HG02938 (cell line): ENCODE measurements at regions not wholly inside any gene's neighbourhood (a gene's known extent, or its start where the extent isn't known, plus 50 kb on each side); places are given as distances from the start of the nearest gene placed in this dataset.
A peak's percentile ranks its signal among the peaks of the same experiment; 100 is the strongest.

Source experiments
- ATAC-seq: cut with Tn5 transposase; IDR thresholded peaks from one replicate; pipeline ENCODE4 v1.9.1; 2021; ENCODE audit warnings: mild to moderate bottlenecking, moderate library complexity; ENCODE audit not compliant: unreplicated experiment

- ATAC-seq = no peak
These were observed 85.8 kb upstream of the PUDP start for GRCh38 chrX:7233580-7234406.

DNA sequence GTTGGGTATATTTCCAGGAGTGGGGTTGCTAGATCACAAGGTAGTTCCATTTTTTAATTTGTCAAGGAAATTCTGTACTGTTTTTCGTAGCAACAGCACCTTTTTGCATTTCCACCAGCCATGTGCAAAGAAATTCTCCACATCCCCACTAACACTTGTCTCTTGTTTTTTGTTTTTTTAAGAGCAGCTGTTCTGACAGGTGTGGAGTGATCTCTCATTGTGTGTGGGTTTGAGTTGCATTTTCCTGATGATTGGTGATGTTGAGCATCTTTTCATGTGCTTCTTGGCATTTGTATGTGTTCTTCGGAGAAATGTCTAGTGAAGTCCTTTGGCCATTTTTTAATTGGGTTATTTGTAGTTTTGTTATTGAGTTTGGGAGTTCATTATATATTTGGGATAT lies 80.3 kb upstream of the PUDP start:
- ATAC-seq = no peak

GRCh38 chrX:7225338-7225737 lies 77.4 kb upstream of the PUDP start:
- no peak for ATAC-seq

DNA sequence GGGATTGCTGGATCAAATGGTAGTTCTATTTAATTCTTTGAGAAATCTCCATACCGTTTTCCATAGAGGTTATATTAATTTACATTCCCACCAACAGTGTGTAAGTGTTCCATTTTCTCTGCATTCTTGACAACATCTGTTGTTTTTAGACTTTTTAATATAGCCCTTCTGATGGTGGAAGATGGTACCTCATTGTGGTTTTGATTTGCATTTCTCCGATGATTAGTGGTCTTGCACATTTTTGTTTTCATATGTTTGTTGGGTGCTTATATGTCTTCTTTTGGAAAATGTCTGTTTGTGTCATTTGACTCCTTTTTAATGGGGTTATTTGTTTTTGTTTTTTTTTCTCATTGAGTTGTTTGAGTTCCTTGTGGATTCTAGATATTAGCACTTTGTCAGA lies 75.3 kb upstream of the PUDP start:
- ATAC-seq = no peak

DNA sequence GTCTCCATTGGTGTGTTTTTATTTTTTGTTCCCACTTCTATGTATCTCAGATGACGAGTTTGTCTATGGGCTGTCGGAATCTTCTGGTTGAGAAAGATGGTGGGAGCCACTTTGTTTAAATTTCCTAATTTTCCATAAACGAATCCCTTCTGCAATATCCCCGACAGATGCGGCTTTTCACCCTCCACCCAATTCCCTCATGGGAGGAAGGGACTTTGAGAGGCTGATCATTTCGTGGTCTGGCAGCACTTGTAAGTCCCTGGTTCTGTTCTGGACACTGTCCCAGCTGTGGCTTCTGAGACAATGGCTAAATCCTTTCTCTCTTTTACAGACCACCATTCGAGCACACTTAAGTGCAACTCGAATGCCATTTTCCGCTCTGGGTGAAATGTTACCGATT lies 72.2 kb upstream of the PUDP start:
- no peak for ATAC-seq

- ATAC-seq = peak; percentile 70
These were observed 71.3 kb upstream of the PUDP start for GRCh38 chrX:7219153-7219705.

DNA sequence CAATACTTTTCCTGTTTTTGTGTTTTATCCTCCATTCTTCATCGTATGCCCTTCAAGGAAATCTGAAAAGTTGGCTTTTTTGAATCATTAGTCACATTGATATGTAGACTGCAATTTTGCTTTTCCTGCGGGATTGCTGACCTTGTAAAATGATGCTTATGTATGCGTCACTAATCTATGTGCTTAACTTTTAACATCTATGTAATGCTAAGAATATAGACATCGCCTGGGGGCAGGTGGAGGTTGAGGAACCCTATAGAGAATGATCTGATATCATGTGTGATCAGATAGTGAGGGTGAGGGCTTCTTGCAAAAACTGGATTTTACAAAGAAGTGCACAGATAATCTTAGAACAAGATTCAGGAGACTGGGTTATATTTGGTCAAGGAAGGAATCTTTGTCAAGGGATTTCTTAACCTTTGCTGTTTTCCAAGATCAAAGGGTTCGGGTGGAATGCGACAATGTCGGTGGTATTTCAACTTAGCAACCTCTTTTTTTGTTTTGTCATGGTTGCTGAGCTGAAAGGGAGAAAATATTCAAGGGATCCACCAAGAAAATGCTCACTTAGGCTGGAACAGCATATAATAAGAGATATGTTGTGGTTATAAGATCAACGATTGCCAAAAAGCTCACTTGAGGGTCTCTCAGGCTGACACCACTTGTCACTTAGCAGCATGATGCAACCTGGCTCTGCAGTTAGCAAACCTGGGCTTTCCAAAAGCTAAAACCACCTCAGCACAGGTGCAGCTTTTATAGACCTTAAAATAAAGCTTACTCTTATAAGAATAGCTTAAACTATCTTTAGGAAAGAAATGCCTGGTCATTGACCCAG lies 70.6 kb upstream of the PUDP start:
- no peak for ATAC-seq

GRCh38 chrX:7216981-7217587 lies 69.1 kb upstream of the PUDP start:
- no peak for ATAC-seq

DNA sequence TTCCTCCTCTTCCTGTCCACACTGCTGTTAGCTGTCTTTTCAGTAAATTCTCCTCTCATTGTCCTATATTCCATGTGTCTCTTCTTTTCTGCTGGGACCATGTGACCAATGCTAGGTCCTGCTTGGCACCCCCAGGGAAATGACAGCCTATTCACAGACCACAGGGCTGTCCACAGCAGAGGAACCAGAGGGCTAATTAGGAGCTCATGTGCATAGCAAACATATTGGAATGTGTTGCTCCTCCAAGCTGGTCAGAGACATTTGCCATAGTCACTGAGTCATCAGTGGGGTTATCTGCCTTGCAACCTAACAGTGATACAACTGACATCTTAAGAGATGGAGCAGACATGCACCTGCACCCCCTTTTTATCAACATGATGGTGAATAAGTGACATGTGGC lies 67.9 kb upstream of the PUDP start:
- no peak for ATAC-seq

GRCh38 chrX:7214251-7214650 lies 66.3 kb upstream of the PUDP start:
- no peak for ATAC-seq

- ATAC-seq = no peak
These were observed 57.2 kb upstream of the PUDP start for GRCh38 chrX:7205037-7205577.

- ATAC-seq = no peak
These were observed 56.7 kb upstream of the PUDP start for GRCh38 chrX:7204619-7205018.

DNA sequence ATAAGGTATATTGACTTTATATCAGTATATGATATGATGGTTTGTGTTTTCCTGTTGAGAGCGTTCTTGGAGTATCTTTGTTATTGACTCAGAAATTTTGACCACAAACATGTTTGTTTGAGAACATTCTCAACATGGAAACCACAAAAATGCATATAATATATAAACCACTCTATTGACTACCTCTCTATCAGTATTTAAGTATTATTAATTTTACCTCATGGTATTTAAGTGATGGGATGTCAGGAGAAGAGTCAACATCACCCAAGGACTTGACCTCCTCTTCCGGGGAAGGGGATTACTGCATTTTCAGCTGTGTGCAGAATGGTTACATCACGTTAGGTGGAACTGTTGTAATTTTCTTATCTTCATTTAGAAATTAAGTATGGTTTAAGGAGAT lies 54.3 kb upstream of the PUDP start:
- no peak for ATAC-seq

- no peak for ATAC-seq
These were observed 53.5 kb upstream of the PUDP start for GRCh38 chrX:7201496-7201895.

GRCh38 chrX:7198499-7198898 lies 50.5 kb upstream of the PUDP start:
- no peak for ATAC-seq
